ENCODE measurements at regions not wholly inside any gene's neighbourhood (a gene's known extent, or its start where the extent isn't known, plus 50 kb on each side); places are given as distances from the start of the nearest gene placed in this dataset.

- in situ Hi-C loops (cut with HindIII; ENCODE audit: low pct_ligation_motif_present, low pct_unique_long_range_greater_than_20kb, low sequenced_read_pairs): no loop called here
- no peak for DNase-seq
These were observed 181.2 kb upstream of the IL12A start for GRCh38 chr3:159807137-159808040.

- in situ Hi-C loops (cut with HindIII; ENCODE audit: low pct_ligation_motif_present, low pct_unique_long_range_greater_than_20kb, low sequenced_read_pairs): no loop called here
- DNase-seq: no peak
These were observed 174.7 kb upstream of the IL12A start for GRCh38 chr3:159813822-159814531.

- in situ Hi-C loops (cut with HindIII; ENCODE audit: low pct_ligation_motif_present, low pct_unique_long_range_greater_than_20kb, low sequenced_read_pairs): no loop called here
These were observed 172.1 kb upstream of the IL12A start for GRCh38 chr3:159816512-159816911.

GRCh38 chr3:159817126-159817525 lies 171.5 kb upstream of the IL12A start:
- in situ Hi-C loops (cut with HindIII; ENCODE audit: low pct_ligation_motif_present, low pct_unique_long_range_greater_than_20kb, low sequenced_read_pairs): no loop called here
- no peak for DNase-seq

More at GRCh38 chr3:159816512-159816911, 172.1 kb upstream of the IL12A start:
- DNase-seq: no peak

- in situ Hi-C loops (cut with HindIII; ENCODE audit: low pct_ligation_motif_present, low pct_unique_long_range_greater_than_20kb, low sequenced_read_pairs): no loop called here
- no peak for DNase-seq
These were observed 171.1 kb upstream of the IL12A start for GRCh38 chr3:159817571-159817970.

- no peak for DNase-seq
- in situ Hi-C loops (cut with HindIII; ENCODE audit: low pct_ligation_motif_present, low pct_unique_long_range_greater_than_20kb, low sequenced_read_pairs): no loop called here
These were observed 170.2 kb upstream of the IL12A start for GRCh38 chr3:159818399-159818798.

GRCh38 chr3:159818997-159819500 lies 169.6 kb upstream of the IL12A start:
- in situ Hi-C loops (cut with HindIII; ENCODE audit: low pct_ligation_motif_present, low pct_unique_long_range_greater_than_20kb, low sequenced_read_pairs): no loop called here
- DNase-seq: no peak

GRCh38 chr3:159819676-159820075 lies 169.0 kb upstream of the IL12A start:
- DNase-seq: no peak
- in situ Hi-C loops (cut with HindIII; ENCODE audit: low pct_ligation_motif_present, low pct_unique_long_range_greater_than_20kb, low sequenced_read_pairs): no loop called here

GRCh38 chr3:159821110-159821509 lies 167.5 kb upstream of the IL12A start:
- no peak for DNase-seq
- in situ Hi-C loops (cut with HindIII; ENCODE audit: low pct_ligation_motif_present, low pct_unique_long_range_greater_than_20kb, low sequenced_read_pairs): no loop called here

- DNase-seq: no peak
- in situ Hi-C loops (cut with HindIII; ENCODE audit: low pct_ligation_motif_present, low pct_unique_long_range_greater_than_20kb, low sequenced_read_pairs): no loop called here
These were observed 166.9 kb upstream of the IL12A start for GRCh38 chr3:159821736-159822135.

GRCh38 chr3:159823780-159824179 lies 164.9 kb upstream of the IL12A start:
- no peak for DNase-seq
- in situ Hi-C loops (cut with HindIII; ENCODE audit: low pct_ligation_motif_present, low pct_unique_long_range_greater_than_20kb, low sequenced_read_pairs): no loop called here

GRCh38 chr3:159824333-159824732 lies 164.3 kb upstream of the IL12A start:
- in situ Hi-C loops (cut with HindIII; ENCODE audit: low pct_ligation_motif_present, low pct_unique_long_range_greater_than_20kb, low sequenced_read_pairs): no loop called here
- DNase-seq: peak; percentile 58

GRCh38 chr3:159825216-159825854 lies 163.3 kb upstream of the IL12A start:
- DNase-seq: no peak
- in situ Hi-C loops (cut with HindIII; ENCODE audit: low pct_ligation_motif_present, low pct_unique_long_range_greater_than_20kb, low sequenced_read_pairs): no loop called here

GRCh38 chr3:159828542-159828943 lies 160.1 kb upstream of the IL12A start:
- DNase-seq: peak; percentile 62
- in situ Hi-C loops (cut with HindIII; ENCODE audit: low pct_ligation_motif_present, low pct_unique_long_range_greater_than_20kb, low sequenced_read_pairs): no loop called here

- no peak for DNase-seq
- in situ Hi-C loops (cut with HindIII; ENCODE audit: low pct_ligation_motif_present, low pct_unique_long_range_greater_than_20kb, low sequenced_read_pairs): no loop called here
These were observed 159.6 kb upstream of the IL12A start for GRCh38 chr3:159829056-159829455.

GRCh38 chr3:159829539-159830227 lies 159.0 kb upstream of the IL12A start:
- in situ Hi-C loops (cut with HindIII; ENCODE audit: low pct_ligation_motif_present, low pct_unique_long_range_greater_than_20kb, low sequenced_read_pairs): no loop called here
- DNase-seq: no peak

- no peak for DNase-seq
- in situ Hi-C loops (cut with HindIII; ENCODE audit: low pct_ligation_motif_present, low pct_unique_long_range_greater_than_20kb, low sequenced_read_pairs): no loop called here
These were observed 158.0 kb upstream of the IL12A start for GRCh38 chr3:159830523-159831154.

- DNase-seq: no peak
- in situ Hi-C loops (cut with HindIII; ENCODE audit: low pct_ligation_motif_present, low pct_unique_long_range_greater_than_20kb, low sequenced_read_pairs): no loop called here
These were observed 157.2 kb upstream of the IL12A start for GRCh38 chr3:159831466-159831865.
